ENCODE measurements at regions not wholly inside any gene's neighbourhood (a gene's known extent, or its start where the extent isn't known, plus 50 kb on each side); places are given as distances from the start of the nearest gene placed in this dataset.
"Not testable (repeated sequence)": the region's sequence is repeated elsewhere in the genome, so short reads cannot be mapped to it uniquely, and the experiment has no call there.

GRCh38 chr16:33913601-33914000 lies 454.2 kb downstream of the TP53TG3F start:
- not testable (repeated sequence) for H3K4me3 ChIP-seq (ENCODE audit: low read depth, low read length); DNase-seq (ENCODE audit: low read depth)

GRCh38 chr16:33920761-33921545 lies 461.5 kb downstream of the TP53TG3F start:
- TF ChIP-seq CTCF (IDR thresholded peaks at IDR 0.05; ENCODE audit: low read depth, low read length, missing control alignments), result peak; percentile 17
- not testable (repeated sequence) for H3K4me3 ChIP-seq (ENCODE audit: low read depth, low read length); DNase-seq (ENCODE audit: low read depth)

- DNase-seq (ENCODE audit: low read depth); H3K4me3 ChIP-seq (ENCODE audit: low read depth, low read length): not testable (repeated sequence)
These were observed 463.5 kb downstream of the TP53TG3F start for GRCh38 chr16:33922914-33923313.

- not testable (repeated sequence) for H3K4me3 ChIP-seq (ENCODE audit: low read depth, low read length)
These were observed 468.6 kb downstream of the TP53TG3F start for GRCh38 chr16:33928026-33928425.

GRCh38 chr16:33932191-33932590 lies 472.8 kb downstream of the TP53TG3F start:
- not testable (repeated sequence) for H3K4me3 ChIP-seq (ENCODE audit: low read depth, low read length); DNase-seq (ENCODE audit: low read depth)

More at GRCh38 chr16:33928026-33928425, 468.6 kb downstream of the TP53TG3F start:
- DNase-seq (ENCODE audit: low read depth), result not testable (repeated sequence)

- H3K4me3 ChIP-seq (ENCODE audit: low read depth, low read length); DNase-seq (ENCODE audit: low read depth): not testable (repeated sequence)
These were observed 473.6 kb downstream of the TP53TG3F start for GRCh38 chr16:33933039-33933438.

GRCh38 chr16:33935766-33936165 lies 476.4 kb downstream of the TP53TG3F start:
- not testable (repeated sequence) for H3K4me3 ChIP-seq (ENCODE audit: low read depth, low read length); DNase-seq (ENCODE audit: low read depth)

- H3K4me3 ChIP-seq (ENCODE audit: low read depth, low read length); DNase-seq (ENCODE audit: low read depth): not testable (repeated sequence)
These were observed 478.7 kb downstream of the TP53TG3F start for GRCh38 chr16:33938097-33938496.

GRCh38 chr16:33961536-33961935 lies 502.1 kb downstream of the TP53TG3F start:
- H3K4me3 ChIP-seq (ENCODE audit: low read depth, low read length); DNase-seq (ENCODE audit: low read depth): not testable (repeated sequence)

GRCh38 chr16:33965534-33965933 lies 506.1 kb downstream of the TP53TG3F start:
- H3K4me3 ChIP-seq (ENCODE audit: low read depth, low read length); DNase-seq (ENCODE audit: low read depth): not testable (repeated sequence)

GRCh38 chr16:33966855-33967254 lies 507.4 kb downstream of the TP53TG3F start:
- not testable (repeated sequence) for H3K4me3 ChIP-seq (ENCODE audit: low read depth, low read length); DNase-seq (ENCODE audit: low read depth)

- not testable (repeated sequence) for DNase-seq (ENCODE audit: low read depth); H3K4me3 ChIP-seq (ENCODE audit: low read depth, low read length)
These were observed 515.1 kb downstream of the TP53TG3F start for GRCh38 chr16:33974557-33974956.

GRCh38 chr16:33975744-33976143 lies 516.3 kb downstream of the TP53TG3F start:
- not testable (repeated sequence) for DNase-seq (ENCODE audit: low read depth); H3K4me3 ChIP-seq (ENCODE audit: low read depth, low read length)

- not testable (repeated sequence) for H3K4me3 ChIP-seq (ENCODE audit: low read depth, low read length); DNase-seq (ENCODE audit: low read depth)
These were observed 517.1 kb downstream of the TP53TG3F start for GRCh38 chr16:33976521-33976920.

- not testable (repeated sequence) for DNase-seq (ENCODE audit: low read depth); H3K4me3 ChIP-seq (ENCODE audit: low read depth, low read length)
These were observed 519.4 kb downstream of the TP53TG3F start for GRCh38 chr16:33978784-33979183.

GRCh38 chr16:33979613-33980012 lies 520.2 kb downstream of the TP53TG3F start:
- not testable (repeated sequence) for DNase-seq (ENCODE audit: low read depth); H3K4me3 ChIP-seq (ENCODE audit: low read depth, low read length)

GRCh38 chr16:33980736-33981135 lies 521.3 kb downstream of the TP53TG3F start:
- not testable (repeated sequence) for H3K4me3 ChIP-seq (ENCODE audit: low read depth, low read length); DNase-seq (ENCODE audit: low read depth)

GRCh38 chr16:33984428-33984827 lies 525.0 kb downstream of the TP53TG3F start:
- not testable (repeated sequence) for DNase-seq (ENCODE audit: low read depth); H3K4me3 ChIP-seq (ENCODE audit: low read depth, low read length)

GRCh38 chr16:33986521-33986920 lies 527.1 kb downstream of the TP53TG3F start:
- H3K4me3 ChIP-seq (ENCODE audit: low read depth, low read length), result not testable (repeated sequence)

More at GRCh38 chr16:33986521-33986920, 527.1 kb downstream of the TP53TG3F start:
- DNase-seq (ENCODE audit: low read depth), result not testable (repeated sequence)
